ENCODE measurements at regions not wholly inside any gene's neighbourhood (a gene's known extent, or its start where the extent isn't known, plus 50 kb on each side); places are given as distances from the start of the nearest gene placed in this dataset.

DNA sequence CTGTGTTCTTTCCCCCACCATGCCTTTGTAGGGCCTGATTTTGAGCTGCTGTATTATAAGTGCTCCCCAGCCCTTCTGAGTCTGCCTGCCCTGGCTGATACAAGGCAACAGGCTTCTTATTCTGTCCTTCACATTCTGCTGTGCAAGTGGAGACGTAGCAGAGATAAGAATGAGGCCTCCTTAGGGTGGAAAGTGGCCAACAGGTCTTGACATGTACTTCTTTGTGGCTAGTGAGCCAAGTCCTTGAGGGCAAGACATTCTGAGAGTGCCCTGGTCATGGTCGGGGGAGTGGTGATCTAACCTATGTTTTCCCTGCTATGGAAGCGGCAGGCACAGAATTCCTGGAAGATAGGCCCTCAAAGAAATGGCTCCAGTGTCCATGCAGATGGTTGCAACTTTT lies 235.7 kb upstream of the CADM1 start:
- TF ChIP-seq CTCF (IDR thresholded peaks at IDR 0.05; ENCODE audit: low read depth, low read length) = no peak
- H3K4me3 ChIP-seq (ENCODE audit: low read depth, low read length) = no peak overlapping the region

DNA sequence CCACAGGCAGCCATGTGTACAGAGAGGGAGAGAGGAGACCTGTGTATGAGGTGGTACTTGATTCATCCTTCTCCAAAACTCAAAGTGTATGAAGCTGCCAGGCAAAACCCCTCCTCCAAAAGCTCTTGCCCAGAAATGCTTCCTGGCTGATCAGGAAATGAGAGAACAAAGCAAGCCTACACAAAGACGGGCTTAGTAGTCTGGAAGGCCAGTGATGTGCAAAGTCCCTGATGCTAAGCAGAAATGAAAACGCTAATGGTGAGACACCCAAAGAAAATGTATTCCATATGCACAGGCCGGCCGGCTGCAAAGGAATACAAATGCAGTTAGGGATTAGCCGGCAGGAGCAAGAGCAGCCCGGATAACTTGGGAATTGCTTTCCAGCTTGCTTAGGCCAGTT lies 234.9 kb upstream of the CADM1 start:
- H3K4me3 ChIP-seq (ENCODE audit: low read depth, low read length) = no peak overlapping the region
- TF ChIP-seq CTCF (IDR thresholded peaks at IDR 0.05; ENCODE audit: low read depth, low read length) = no peak

- no peak overlapping the region for H3K4me3 ChIP-seq (ENCODE audit: low read depth, low read length)
- no peak for TF ChIP-seq CTCF (IDR thresholded peaks at IDR 0.05; ENCODE audit: low read depth, low read length)
These were observed 233.7 kb upstream of the CADM1 start for GRCh38 chr11:115737875-115738274.

GRCh38 chr11:115736146-115736545 lies 231.9 kb upstream of the CADM1 start:
- TF ChIP-seq CTCF (IDR thresholded peaks at IDR 0.05; ENCODE audit: low read depth, low read length) = no peak
- no peak overlapping the region for H3K4me3 ChIP-seq (ENCODE audit: low read depth, low read length)

DNA sequence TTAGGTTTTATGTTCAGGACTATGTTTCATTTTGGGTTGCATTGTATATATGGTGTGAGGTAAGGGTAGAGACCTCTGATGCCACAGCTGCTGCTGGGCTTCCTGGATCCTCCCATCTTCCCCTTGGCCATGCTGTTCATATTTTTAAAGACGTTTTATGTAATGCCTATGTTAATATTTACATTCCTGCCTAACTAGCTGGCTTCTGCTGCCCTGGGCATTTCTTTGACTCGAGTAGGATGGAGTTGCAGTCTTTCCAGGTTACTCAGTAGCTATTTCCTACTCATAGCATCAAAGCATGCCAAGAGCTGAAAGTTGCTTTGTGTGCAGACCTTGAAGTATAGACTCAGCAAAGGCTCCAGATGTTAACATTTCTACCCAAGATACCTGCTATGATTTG lies 220.5 kb upstream of the CADM1 start:
- H3K4me3 ChIP-seq (ENCODE audit: low read depth, low read length) = no peak overlapping the region
- no peak for TF ChIP-seq CTCF (IDR thresholded peaks at IDR 0.05; ENCODE audit: low read depth, low read length)

DNA sequence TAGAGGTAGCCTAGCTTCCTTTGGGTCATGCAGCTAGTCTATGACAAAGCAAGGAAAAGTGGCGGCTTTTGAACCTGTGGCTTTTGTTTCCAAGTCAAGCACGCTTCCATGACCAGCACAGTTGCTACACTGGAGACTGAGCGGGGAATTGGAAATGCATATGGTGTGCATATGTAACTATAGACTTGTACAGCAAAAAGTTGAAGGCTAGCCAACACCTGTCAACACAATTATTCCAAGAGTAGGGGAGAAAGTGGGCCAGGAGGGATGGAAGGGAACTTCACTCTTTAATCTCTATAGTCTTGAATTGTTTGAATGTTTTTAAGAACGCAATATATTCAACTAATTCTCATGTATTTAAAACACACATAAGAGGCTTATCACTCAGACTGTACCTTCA lies 218.5 kb upstream of the CADM1 start:
- no peak for TF ChIP-seq CTCF (IDR thresholded peaks at IDR 0.05; ENCODE audit: low read depth, low read length)
- H3K4me3 ChIP-seq (ENCODE audit: low read depth, low read length) = no peak overlapping the region

DNA sequence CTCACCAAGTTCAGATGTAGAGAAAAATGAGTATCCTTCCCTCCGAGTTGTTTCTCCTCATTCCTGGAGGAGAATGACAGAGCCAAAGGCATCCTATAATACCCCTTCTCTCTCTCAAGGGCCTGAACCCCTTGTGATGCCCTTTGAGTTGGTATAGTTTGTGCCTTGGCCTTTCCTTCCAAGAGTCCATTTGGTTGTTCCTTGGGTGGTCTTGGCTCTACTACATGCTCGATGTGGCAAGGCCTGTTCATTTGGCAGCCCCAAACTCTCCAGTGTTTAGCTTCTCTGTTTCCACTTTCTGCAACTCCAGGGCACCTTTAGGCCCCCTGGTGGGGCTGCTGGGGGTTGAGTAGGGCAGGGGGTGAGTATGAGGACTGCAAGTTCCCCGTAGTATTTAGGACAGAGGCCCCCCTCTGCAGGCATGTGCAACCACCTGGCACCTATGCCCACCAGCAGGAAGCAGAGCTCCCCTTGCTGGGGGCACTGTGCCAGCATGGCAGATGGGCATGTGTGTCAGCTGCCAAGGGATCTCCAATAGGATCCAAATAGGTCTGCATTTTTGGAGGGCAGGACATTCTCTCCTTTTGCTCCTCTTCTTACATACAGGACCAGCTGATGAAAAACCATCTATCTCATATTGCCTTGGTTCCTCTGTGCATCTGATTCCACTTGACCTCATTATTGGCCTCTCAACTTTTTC lies 217.2 kb upstream of the CADM1 start:
- no peak overlapping the region for H3K4me3 ChIP-seq (ENCODE audit: low read depth, low read length)
- no peak for TF ChIP-seq CTCF (IDR thresholded peaks at IDR 0.05; ENCODE audit: low read depth, low read length)
